SK-N-DZ (cell line): ENCODE measurements at regions not wholly inside any gene's neighbourhood (a gene's known extent, or its start where the extent isn't known, plus 50 kb on each side); places are given as distances from the start of the nearest gene placed in this dataset.
"Not testable (repeated sequence)": the region's sequence is repeated elsewhere in the genome, so short reads cannot be mapped to it uniquely, and the experiment has no call there.

Experiments used
- DNase-seq: peaks from one replicate; pipeline ENCODE4 v3.0.0-alpha.2; 2015; ENCODE audit warnings: low spot score

DNA sequence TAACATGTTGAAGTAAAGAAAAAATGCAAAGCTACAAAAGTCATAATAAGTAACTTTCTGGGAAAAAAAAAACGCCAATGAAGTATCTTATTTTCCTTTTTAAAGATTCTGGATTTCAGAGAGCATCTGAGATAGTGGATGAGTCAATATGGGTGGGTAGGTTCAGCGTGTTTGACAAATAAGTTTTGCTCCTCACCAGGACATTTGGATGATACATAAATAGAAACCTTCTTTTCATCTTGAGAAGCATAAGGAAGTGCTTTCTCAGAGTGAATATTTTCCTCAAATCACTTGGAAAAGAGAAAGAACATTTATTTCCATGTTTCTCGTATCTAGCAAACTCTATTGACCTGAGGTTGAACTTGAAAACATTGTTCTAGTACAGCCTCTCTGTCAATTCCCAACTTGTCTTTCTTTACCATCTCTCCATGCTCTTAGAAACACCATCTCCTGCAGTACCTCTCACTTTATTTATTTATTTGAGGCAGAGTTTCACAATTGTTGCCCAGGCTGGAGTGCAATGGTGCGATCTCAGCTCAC lies 463.2 kb downstream of the KLF5 start:
- no peak for DNase-seq

DNA sequence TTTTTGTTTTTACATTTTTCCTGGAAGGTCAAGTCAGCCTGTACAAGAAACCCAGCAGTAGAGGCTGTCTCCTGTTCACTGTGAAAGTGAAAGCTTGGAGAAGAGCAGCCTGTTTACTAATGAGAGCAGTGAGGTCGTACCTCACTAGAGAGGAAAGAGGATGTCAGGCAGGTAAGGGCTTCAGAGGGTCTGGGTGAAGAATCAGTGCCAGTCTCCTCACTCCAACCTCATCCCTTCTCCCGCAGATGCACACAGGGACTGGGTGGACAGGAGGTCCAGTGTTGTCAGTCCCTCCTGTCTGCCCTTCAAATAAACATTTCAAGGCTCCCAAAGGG lies 462.5 kb downstream of the KLF5 start:
- DNase-seq, result no peak

DNA sequence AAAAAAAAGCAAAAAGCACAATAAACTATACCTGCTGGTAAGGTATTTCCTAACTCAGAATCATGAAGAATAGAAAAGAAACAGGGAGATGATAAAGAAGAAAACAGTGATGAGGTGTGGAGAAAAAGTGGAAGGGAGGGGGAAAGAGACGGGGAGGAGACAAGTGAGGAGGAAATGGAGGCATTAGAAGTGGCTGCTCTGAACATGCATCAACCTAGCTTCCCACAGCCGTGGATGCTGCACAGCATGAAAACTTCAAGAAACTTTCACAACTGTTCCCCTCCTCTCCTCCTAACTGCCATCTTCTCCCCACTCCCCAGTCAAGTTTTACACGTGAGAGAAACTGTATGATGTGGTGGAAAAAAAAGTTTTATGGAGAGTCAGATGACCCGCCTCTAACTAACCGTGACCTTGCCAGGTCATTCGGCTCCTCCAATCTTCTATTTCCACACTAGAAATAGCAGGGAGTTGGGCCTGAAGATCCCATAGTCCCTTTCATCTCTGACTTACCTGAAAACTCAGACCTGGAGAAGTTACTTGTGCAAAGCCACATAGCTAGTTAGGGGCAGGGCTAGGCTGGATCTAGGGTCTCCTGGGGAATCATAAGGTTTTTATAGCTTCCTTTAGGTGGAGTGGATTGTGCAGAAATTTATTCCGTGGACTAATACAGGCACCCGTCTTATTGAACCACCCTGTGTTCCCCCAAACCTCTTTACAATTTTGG lies 461.9 kb downstream of the KLF5 start:
- DNase-seq, result no peak

DNA sequence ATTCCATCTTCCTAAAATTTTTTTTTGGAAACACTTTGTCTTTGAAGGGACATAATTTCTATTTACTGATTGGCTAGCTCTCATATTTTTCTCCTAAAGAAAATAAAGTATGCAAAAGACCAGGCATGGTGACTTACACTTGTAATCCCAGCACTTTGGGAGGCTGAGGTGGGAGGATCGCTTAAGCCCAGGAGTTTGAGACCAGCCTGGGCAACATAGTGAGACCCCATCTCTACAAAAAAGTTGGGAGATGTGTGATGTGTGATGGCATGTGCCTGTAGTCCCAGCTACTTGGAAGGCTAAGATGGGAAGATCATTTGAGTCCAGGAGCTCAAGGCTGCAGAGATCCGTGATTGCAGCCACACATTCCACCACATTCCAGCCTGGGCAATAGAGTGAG lies 461.3 kb downstream of the KLF5 start:
- DNase-seq, result not testable (repeated sequence)

DNA sequence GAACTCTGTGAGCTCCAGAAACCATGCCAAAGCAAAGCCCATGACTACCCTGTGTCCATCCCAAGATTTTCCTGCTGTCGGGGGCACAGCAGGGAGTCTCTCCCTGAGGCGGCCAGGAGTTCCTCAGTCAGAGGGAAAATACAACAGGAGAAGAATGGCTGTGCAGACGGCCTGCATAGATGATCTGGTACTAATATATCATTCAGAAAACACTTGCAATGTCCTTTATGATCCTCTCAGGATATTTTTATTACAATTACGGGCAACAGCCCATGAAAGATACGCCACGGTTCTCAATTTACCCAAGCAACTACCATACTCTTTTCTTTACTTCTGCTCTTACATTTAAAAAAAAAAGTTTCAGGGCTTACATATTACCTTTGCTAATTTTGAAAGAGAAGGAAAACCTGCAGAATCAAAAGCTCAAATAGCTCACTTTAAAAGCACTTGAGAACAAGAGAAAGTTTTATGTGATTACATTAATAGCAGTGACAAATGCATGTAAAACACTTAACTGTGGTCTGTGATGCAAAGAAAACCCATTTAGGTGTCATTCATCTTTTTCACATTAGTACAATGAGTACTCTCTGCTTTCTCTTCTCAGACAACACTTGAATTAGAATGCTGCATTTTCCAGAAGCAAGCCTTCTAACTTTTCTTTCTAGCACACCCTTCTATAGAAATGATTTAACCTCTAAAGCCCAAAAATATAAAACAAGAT lies 460.8 kb downstream of the KLF5 start:
- no peak for DNase-seq

DNA sequence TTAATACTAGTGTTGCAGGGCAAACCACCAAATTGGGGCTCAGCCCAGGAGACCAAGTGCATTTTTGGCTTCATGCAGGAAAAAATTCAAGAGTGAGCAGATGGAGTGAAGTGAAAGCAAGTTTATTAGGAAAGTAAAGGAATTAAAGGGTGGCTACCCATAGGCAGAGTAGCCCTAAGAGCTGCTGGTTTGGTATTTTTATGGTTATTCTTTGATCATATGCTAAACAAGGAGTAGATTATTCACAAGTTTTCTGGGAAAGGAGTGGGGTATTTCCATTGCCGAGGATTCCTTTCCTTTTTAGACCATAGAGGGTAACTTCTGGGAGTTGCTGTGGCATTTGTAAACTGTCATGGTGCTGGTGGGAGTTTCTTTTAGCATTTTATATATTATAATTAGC lies 459.0 kb downstream of the KLF5 start:
- DNase-seq, result no peak

DNA sequence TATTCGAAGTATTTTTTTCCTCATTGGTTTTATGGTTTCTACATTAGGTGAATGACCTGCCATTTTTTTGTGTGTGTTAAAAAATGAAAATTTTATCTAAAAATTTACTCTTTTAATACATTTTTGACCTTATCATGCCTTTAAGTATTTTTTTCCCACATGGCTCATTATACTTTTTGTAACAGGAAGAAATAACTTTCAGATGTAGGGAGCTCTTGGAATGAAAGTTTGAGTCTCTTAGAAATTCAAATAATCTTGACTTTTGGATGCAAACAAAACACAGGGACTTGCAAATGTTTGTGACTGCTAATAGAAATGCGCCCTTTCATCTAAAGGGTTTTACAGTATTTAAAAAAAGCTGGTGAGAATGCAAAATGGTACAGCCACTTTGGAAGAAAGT lies 457.9 kb downstream of the KLF5 start:
- no peak for DNase-seq

DNA sequence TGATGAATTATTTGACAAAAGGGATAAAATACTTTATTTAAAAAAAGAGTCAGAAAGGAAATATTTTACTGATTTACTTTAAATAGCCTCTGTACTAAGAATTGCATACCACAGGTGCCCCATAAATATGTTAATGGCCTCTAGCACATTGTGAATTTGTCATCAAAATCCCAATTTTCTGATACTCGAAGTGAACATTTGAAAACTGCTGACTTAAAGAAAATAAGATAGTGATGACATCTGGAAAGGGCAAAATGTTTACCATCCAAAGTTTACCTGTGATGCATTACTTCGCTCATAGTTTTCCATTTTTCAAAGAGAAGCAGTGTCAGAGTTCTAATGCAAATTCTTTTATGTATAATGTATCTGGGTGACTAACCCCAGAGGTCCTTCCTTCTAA lies 455.4 kb downstream of the KLF5 start:
- no peak for DNase-seq

DNA sequence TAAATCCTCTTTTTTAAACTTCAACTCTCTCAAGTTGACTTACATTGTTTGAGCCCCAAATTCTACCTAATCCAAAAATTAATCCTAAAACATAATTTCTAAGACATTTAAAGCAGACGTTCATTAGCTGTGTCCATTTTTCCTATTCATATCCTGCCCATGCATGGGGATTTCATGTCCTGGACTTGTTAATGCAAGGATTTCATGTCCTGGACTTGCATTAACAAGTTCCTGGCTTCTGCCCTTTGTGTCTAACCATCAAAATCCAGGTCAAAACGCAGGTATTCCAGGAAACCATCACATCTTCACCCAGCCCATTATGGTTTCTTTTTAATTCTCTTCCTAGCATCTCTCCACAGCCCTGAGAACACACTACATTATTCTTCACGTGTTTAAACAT lies 454.9 kb downstream of the KLF5 start:
- DNase-seq, result no peak

DNA sequence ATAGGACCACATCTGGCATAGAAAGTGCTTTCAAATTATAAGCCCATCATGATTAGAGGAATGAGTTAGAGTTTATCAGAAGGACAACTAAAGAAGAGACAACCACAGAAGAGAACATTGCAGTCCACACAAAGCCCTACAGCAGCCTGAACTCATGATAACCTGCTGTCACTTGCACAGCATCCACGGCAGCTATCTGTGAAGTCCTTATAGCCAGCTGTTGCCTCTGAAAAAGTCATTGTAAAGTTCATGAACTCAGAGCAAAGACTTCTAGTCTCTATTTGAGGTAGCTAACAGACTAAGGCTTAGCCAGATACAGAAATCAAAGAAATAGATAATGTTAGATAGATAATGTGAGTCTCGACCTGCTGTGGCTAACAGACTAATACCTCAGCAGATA lies 450.0 kb downstream of the KLF5 start:
- DNase-seq, result no peak

DNA sequence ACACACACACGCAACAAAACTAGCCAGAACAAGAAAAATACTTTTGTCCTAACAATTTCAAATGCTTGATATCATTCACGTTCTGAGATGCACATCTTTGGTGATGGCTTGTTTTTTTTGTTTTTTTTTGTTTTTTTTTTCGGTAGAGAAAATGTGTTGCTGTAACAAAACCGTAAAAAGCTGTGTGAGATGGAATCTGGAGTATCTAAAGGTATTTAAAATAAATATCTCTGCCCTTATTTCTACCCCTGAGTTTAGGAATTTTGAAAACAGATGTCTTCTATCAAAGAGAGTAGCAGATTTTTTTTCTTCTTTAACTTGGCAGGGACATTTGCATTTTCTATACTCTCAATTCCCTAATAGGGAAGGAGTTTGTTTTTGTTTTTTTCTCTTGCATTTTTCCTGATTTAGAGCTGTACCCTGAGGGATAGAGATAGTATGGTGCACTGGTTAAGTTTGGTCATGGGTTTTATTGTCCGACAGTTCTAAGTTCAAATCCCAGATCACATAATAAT lies 446.6 kb downstream of the KLF5 start:
- no peak for DNase-seq

DNA sequence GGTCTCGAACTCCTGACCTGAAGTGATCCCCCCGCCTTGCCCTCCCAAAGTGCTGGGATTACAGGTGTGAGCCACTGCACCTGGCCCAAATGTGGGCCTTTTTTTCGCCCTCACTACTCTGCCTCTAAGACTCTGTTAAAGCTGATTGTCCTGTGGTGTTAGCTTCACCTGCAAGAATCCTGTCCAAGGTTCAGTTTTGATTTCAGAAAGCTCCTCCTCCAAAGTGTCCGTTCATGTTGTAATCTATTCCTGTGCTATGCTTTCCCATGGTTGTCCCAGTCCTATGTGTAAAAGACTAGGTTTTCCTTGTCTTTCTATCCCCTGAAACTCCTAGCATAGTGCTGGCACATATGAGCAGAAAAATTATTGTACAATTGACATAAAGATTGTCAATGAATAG lies 440.9 kb downstream of the KLF5 start:
- no peak for DNase-seq

DNA sequence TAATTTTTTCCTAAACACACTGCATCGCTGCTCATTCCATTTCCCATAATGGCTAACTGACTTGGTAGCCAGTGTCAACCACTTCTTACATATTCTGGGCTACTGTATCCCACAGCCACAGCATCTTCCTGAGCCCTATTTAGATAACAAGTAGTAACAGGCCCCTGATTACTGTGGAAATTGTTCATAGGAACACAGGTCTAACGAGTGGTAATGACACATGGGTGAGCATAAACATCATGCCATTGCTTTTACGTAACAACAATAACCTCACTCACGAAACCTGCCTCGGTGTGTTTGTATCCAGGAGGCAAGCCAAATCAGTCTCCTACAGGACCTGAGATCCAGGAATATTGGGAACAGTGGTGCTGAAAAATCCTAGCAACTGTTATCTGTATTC lies 438.6 kb downstream of the KLF5 start:
- no peak for DNase-seq

DNA sequence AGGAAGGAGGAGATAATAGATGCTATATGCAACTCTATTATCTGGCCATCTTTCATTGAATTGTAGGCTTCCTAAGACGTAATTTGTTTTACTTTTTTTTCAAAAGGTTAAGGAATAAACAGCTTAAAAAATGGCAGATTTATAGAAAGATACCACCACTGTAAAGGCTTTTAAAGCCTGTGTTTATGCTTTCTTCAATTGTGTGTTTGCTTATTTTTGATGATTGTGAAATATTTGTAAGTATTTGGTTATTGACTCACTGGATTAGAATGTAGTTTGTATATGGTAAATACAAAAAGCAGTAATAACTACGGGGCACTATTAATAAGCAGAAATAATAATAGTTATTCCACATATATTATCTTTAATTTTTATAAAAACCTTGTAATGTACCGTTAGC lies 437.9 kb downstream of the KLF5 start:
- no peak for DNase-seq

DNA sequence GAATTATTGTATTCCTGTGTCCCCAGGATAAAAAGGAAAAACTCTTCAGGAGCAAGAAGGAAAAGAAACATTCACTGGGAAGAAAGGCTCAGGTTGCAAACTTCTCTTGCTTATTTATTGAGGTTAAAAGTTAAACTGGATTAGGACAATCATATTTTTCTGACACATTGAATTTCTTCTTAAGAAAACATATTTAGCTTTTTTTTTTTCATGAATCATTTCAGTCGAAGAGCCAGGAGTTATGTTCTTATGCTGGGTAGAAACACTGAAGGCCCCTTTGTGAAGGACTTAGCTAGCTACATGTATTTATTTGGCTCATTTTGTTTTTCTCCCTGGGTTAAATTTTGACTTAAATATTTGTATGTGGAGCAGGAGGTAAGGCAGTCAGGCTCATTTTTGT lies 434.0 kb downstream of the KLF5 start:
- DNase-seq, result no peak

DNA sequence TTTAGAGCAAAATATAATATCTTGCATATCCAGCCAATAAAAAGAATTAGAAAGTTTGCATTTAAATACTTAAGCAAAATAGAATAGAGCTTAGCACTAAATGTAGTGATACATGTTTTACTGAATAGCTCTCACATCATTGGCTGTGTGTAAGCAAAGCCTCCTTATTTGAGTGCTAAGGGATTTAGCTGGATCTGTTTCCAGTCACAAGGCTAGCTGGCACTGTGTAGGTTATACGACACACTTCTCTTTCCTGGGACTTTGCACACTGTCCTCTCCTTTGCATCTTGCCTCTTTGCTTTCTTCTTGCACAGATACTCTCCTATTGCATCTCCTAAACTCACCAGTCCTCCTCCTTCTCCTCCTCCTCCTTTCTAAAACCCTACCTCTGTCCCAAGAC lies 423.8 kb downstream of the KLF5 start:
- DNase-seq, result no peak

DNA sequence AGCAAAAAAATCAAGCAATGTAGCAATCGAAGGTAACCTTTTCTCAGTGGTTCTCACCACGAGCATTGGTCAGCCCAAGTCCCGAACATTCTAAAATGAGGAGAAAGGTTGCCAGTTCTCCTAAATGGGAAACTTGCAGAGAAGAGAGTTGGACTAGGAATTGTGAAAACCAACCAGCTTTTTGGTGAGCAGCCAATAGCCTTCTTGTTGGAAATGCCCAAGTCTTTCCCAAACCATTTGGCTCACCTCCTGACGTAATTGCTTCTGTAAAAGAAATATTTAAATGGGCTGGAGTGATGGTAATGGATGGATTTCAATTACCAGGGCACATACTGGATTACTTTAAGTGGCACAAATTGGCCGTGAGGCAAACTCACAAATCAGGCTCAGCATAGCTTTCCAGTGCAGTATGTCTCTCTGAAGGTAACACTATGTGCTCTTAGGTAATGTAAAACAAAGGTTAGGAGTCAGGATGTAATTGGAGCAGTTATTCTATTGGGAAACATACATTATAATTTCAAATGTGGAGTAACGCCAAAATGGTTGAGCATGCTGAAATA lies 423.2 kb downstream of the KLF5 start:
- no peak for DNase-seq

DNA sequence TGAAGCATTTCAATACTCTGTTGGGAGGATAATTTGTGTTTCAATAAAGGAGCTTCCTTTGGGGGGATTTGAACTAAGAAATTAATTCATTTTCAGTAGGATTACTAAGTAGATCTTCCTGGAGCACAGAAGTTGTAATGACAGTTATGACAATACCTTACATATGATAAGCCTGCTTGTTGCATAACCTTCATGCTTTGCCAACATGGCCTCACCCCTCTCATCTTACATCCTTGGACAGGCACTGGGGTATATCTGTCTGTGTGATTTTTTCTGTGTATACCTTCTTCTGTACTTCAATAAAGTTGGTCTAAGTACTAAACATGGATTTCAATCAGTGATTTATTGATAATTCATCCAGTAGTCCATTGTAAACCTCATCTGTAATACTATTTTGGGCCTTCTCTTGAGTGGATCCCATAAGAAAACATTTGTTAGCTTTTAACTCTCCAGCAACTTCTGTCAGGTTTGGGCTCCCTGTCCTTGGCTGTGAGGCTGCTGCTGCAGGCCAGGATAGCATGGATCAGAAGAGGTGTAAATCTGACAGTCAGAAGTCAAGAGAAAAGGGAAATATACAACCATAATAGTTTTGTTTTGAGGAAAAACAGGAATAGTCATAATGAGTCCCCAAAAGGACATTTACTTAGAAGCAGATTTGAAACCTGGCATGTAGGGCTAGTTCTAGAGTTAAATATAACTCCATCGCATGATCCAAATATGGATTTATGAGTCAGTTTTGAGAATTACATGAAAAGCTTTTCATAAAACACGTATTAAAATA lies 422.2 kb downstream of the KLF5 start:
- DNase-seq, result no peak

DNA sequence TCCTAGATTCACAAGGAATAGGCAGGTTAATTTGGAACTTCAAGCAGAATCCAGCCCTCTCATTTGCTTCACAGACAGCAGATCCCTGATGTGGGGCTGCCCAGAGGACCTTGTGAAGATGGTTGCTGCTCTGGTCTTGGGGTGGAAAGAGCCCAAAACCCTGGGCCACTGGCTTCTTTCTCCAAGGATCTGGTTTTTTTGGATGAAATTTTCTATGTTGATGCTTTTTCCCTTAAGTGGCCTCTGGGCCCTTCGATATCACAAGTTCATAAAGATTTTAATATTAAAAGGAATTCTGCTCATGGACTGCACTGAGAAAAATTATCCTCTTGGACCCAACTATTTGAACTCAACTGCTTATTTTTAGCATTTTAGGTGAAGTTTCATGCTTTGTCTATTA lies 421.1 kb downstream of the KLF5 start:
- DNase-seq, result no peak

DNA sequence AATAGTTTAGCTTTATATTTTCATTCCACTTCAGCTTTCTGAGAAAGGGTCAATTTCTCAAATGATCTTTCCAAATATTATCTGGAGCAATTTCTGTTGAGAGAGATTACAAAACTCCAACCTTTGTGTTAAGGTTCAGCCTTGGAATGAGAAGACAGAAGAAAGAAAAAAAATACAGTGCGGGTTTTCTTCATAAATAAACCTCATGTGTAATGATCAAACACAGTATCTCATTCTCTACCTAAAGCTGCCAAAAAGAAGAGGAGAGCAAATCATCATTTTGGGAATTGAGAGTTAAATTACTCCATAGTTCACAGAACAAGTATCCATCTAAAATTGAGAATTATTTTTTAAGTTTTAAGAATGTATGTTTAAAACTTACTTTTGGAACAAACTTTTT lies 420.5 kb downstream of the KLF5 start:
- DNase-seq, result no peak

DNA sequence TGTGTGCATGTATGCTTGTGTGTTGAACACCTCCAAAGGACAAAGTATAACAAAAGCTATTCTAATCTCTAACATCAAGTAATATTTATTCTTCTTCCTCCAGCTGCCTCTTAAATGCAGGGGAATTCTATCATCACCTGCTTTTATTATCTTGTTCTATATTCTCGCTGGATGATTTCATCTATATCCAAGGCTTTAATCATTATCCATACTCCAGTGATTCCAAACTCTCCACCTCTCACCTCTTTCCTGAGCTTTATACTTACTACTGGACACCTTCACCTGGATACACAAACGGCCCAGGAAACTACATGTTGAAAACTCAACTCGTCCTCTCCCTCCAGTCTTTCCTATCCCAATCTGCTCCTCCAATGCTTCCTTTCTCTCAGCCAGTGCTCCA lies 418.6 kb downstream of the KLF5 start:
- DNase-seq, result no peak

DNA sequence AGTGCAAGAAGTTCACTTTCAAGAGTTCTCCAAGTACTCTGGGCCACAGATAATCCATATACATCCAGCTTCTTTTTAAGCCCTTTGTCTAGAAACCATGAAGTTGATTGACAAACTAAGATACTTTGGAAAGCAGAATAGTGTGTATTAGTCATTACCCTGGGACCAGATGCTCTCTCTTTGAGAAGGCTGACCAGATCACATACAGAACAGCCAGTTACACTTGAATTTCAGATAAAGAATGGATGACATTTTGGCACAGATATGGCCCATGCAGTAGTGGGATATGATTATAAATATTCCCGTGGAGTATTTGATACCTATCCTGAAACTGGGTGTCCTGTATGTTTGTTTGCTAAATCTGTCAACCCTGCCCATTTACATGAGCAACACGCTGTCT lies 414.2 kb downstream of the KLF5 start:
- DNase-seq, result no peak
